ENCODE measurements at regions not wholly inside any gene's neighbourhood (a gene's known extent, or its start where the extent isn't known, plus 50 kb on each side); places are given as distances from the start of the nearest gene placed in this dataset.

- Histone ChIP-seq H3K9ac (ENCODE audit: low read depth in 1 of 2, low read length in 2 of 2) (no peak overlapping the region), H3K9me3 (ENCODE audit: control insufficient read depth in 4 of 4, low read length in 3 of 4) (peaks cover 0 to 6% (median 0%) of the 10 kb centered on the region in 4 donors), H3K4me3 (ENCODE audit: low read depth in 1 of 3, low read length in 3 of 3) (no peak overlapping the region), H3K36me3 (ENCODE audit: control insufficient read depth in 4 of 4, insufficient read depth in 3 of 4, low read depth in 1 of 4, low read length in 3 of 4) (no peaks in the 10 kb centered on the region), H3K27ac (ENCODE audit: low read depth in 1 of 2, low read length in 2 of 2) (no peak overlapping the region), H3K4me1 (ENCODE audit: control insufficient read depth in 4 of 4, insufficient read depth in 4 of 4, low read length in 3 of 4) (no peaks in the 10 kb centered on the region), H3K27me3 (ENCODE audit: control insufficient read depth in 4 of 4, insufficient read depth in 4 of 4, low read length in 3 of 4) (no peaks in the 10 kb centered on the region)
- 87% methylated on average over 6 of the region's 6 CpGs for WGBS
- TF ChIP-seq RAD21 (IDR thresholded peaks at IDR 0.05), result no peak
- TF ChIP-seq HNF4A (conservative IDR thresholded peaks at IDR 0.05), result no peak
- TF ChIP-seq FOXA2 (IDR thresholded peaks at IDR 0.05), result no peak
- TF ChIP-seq SP1 (IDR thresholded peaks at IDR 0.05), result no peak
- no peak for TF ChIP-seq REST (IDR thresholded peaks at IDR 0.05)
- TF ChIP-seq ATF3 (IDR thresholded peaks at IDR 0.05), result no peak
- no peak for TF ChIP-seq GABPA (IDR thresholded peaks at IDR 0.05 in 1 of 2, conservative IDR thresholded peaks at IDR 0.05 in 1 of 2)
- no peak for TF ChIP-seq JUND (IDR thresholded peaks at IDR 0.05)
- no peak for DNase-seq (ENCODE audit: low spot score)
These were observed 139.7 kb upstream of the PLCXD3 start for GRCh38 chr5:41650131-41650530.

GRCh38 chr5:41649659-41650058 lies 139.3 kb upstream of the PLCXD3 start:
- H3K4me1 ChIP-seq (ENCODE audit: control insufficient read depth in 4 of 4, insufficient read depth in 4 of 4, low read length in 3 of 4), result no peaks in the 10 kb centered on the region
- WGBS, result 74% methylated on average over 3 of the region's 3 CpGs
- no peak overlapping the region for H3K4me3 ChIP-seq (ENCODE audit: low read depth in 1 of 3, low read length in 3 of 3)
- TF ChIP-seq MAX (IDR thresholded peaks at IDR 0.05) (no peak), YY1 (IDR thresholded peaks at IDR 0.05) (no peak), ATF3 (IDR thresholded peaks at IDR 0.05) (no peak), RXRA (IDR thresholded peaks at IDR 0.05) (no peak), HNF4A (conservative IDR thresholded peaks at IDR 0.05) (no peak), ZBTB33 (IDR thresholded peaks at IDR 0.05) (no peak), FOXA1 (IDR thresholded peaks at IDR 0.05) (no peak), REST (IDR thresholded peaks at IDR 0.05) (no peak), JUND (IDR thresholded peaks at IDR 0.05) (no peak), TAF1 (conservative IDR thresholded peaks at IDR 0.05) (no peak), CTCF (IDR thresholded peaks at IDR 0.05; ENCODE audit: low read depth, low read length, missing input control) (no peak), RAD21 (IDR thresholded peaks at IDR 0.05) (no peak), SP1 (IDR thresholded peaks at IDR 0.05) (no peak)
- no peak overlapping the region for H3K9ac ChIP-seq (ENCODE audit: low read depth in 1 of 2, low read length in 2 of 2)
- peaks cover 0 to under 1% (median 0%) of the 10 kb centered on the region in 4 donors for H3K9me3 ChIP-seq (ENCODE audit: control insufficient read depth in 4 of 4, low read length in 3 of 4)
- no peaks in the 10 kb centered on the region for H3K27me3 ChIP-seq (ENCODE audit: control insufficient read depth in 4 of 4, insufficient read depth in 4 of 4, low read length in 3 of 4)
- H3K27ac ChIP-seq (ENCODE audit: low read depth in 1 of 2, low read length in 2 of 2), result no peak overlapping the region
- no peak for DNase-seq (ENCODE audit: low spot score)
- H3K36me3 ChIP-seq (ENCODE audit: control insufficient read depth in 4 of 4, insufficient read depth in 3 of 4, low read depth in 1 of 4, low read length in 3 of 4), result no peaks in the 10 kb centered on the region

Data from liver (tissue), 8 donors.